Liver (tissue), 8 donors: ENCODE measurements at regions not wholly inside any gene's neighbourhood (a gene's known extent, or its start where the extent isn't known, plus 50 kb on each side); places are given as distances from the start of the nearest gene placed in this dataset.

Experiments used
- DNase-seq: peaks from one replicate; pipeline ENCODE4 v3.0.0-alpha.2; 2017; ENCODE audit warnings: low spot score
- H3K27ac ChIP-seq, 2 donors: one replicate each; pipeline ENCODE4 v1.7.0; 2013; ENCODE audit warnings: inconsistent platforms in 2 of 2, low read length in 2 of 2, control low read depth in 1 of 2, low read depth in 1 of 2, mild to moderate bottlenecking in 1 of 2
- H3K27me3 ChIP-seq, 4 donors: one replicate each; pipeline versions ENCODE4 v1.6.1 to v1.7.0; 2013; ENCODE audit warnings: low read length in 3 of 4, inconsistent platforms in 1 of 4, mild to moderate bottlenecking in 1 of 4, moderate library complexity in 1 of 4; ENCODE audit not compliant: control insufficient read depth in 4 of 4, insufficient read depth in 4 of 4
- H3K36me3 ChIP-seq, 4 donors: one replicate each; pipeline versions ENCODE4 v1.6.1 to v1.7.0; 2013; ENCODE audit warnings: low read length in 3 of 4, mild to moderate bottlenecking in 3 of 4, low read depth in 1 of 4, moderate library complexity in 1 of 4; ENCODE audit not compliant: control insufficient read depth in 4 of 4, insufficient read depth in 3 of 4
- H3K4me1 ChIP-seq, 4 donors: one replicate each; pipeline versions ENCODE4 v1.6.1 to v1.7.0; 2013; ENCODE audit warnings: low read length in 3 of 4, mild to moderate bottlenecking in 3 of 4, moderate library complexity in 1 of 4; ENCODE audit not compliant: control insufficient read depth in 4 of 4, insufficient read depth in 4 of 4
- H3K4me3 ChIP-seq, 3 donors: one replicate each; pipeline versions ENCODE4 v1.6.1 to v1.7.0; 2013; ENCODE audit warnings: low read length in 3 of 3, control low read depth in 1 of 3, low read depth in 1 of 3, mild to moderate bottlenecking in 1 of 3
- H3K9ac ChIP-seq, 2 donors: one replicate each; pipeline ENCODE4 v1.7.0; 2013; ENCODE audit warnings: low read length in 2 of 2, mild to moderate bottlenecking in 2 of 2, moderate library complexity in 2 of 2, control low read depth in 1 of 2, low read depth in 1 of 2
- H3K9me3 ChIP-seq, 4 donors: one replicate each; pipeline versions ENCODE4 v1.6.1 to v1.7.0; 2013; ENCODE audit warnings: low read length in 3 of 4; ENCODE audit not compliant: control insufficient read depth in 4 of 4
- ATF3 ChIP-seq: IDR thresholded peaks from 2 replicates; pipeline ENCODE4 v1.6.1; 2016; ENCODE audit warnings: antibody characterized with exemption
- CTCF ChIP-seq: fragments of 150-350 bp; IDR thresholded peaks from 2 replicates; pipeline ENCODE4 v1.5.1; 2017; ENCODE audit warnings: improper control_type of control experiment, low read depth, low read length; ENCODE audit not compliant: missing input control
- EGR1 ChIP-seq, 2 donors: IDR thresholded peaks; 2 replicates each; pipeline ENCODE4 v1.6.1; 2016 to 2018; ENCODE audit warnings: antibody characterized with exemption in 2 of 2, low read depth in 2 of 2
- FOXA1 ChIP-seq: IDR thresholded peaks from 2 replicates; pipeline ENCODE4 v1.6.1; 2016; ENCODE audit warnings: antibody characterized with exemption
- FOXA2 ChIP-seq: IDR thresholded peaks from 2 replicates; pipeline ENCODE4 v1.6.1; 2016; ENCODE audit warnings: antibody characterized with exemption
- GABPA ChIP-seq, 2 donors: IDR thresholded peaks in 1 of 2; conservative IDR thresholded peaks in 1 of 2; 2 replicates each; pipeline ENCODE4 v1.6.1; 2016; ENCODE audit warnings: antibody characterized with exemption in 2 of 2, mild to moderate bottlenecking in 1 of 2, moderate library complexity in 1 of 2
- HNF4A ChIP-seq, 2 donors: conservative IDR thresholded peaks; 2 replicates each; pipeline ENCODE4 v1.6.1; 2016; ENCODE audit warnings: antibody characterized with exemption in 2 of 2, mild to moderate bottlenecking in 2 of 2
- HNF4G ChIP-seq: IDR thresholded peaks from 2 replicates; pipeline ENCODE4 v1.6.1; 2016; ENCODE audit warnings: antibody characterized with exemption
- JUND ChIP-seq, 2 donors: IDR thresholded peaks; 2 replicates each; pipeline ENCODE4 v1.6.1; 2016; ENCODE audit warnings: antibody characterized with exemption in 2 of 2
- MAX ChIP-seq: IDR thresholded peaks from 2 replicates; pipeline ENCODE4 v1.6.1; 2016; ENCODE audit warnings: antibody characterized with exemption
- NR2F2 ChIP-seq: IDR thresholded peaks from 2 replicates; pipeline ENCODE4 v1.6.1; 2016; ENCODE audit warnings: antibody characterized with exemption
- RAD21 ChIP-seq, 2 donors: IDR thresholded peaks; 2 replicates each; pipeline ENCODE4 v1.6.1; 2016; ENCODE audit warnings: antibody characterized with exemption in 2 of 2, mild to moderate bottlenecking in 2 of 2
- REST ChIP-seq: IDR thresholded peaks from 2 replicates; pipeline ENCODE4 v1.6.1; 2016; ENCODE audit warnings: antibody characterized with exemption, mild to moderate bottlenecking
- RXRA ChIP-seq, 2 donors: IDR thresholded peaks; 2 replicates each; pipeline ENCODE4 v1.6.1; 2017 to 2018; ENCODE audit warnings: antibody characterized with exemption in 2 of 2, mild to moderate bottlenecking in 1 of 2
- SP1 ChIP-seq: IDR thresholded peaks from 2 replicates; pipeline ENCODE4 v1.6.1; 2018; ENCODE audit warnings: antibody characterized with exemption, mild to moderate bottlenecking
- TAF1 ChIP-seq: conservative IDR thresholded peaks from 2 replicates; pipeline ENCODE4 v1.6.1; 2016; ENCODE audit warnings: antibody characterized with exemption, mild to moderate bottlenecking
- YY1 ChIP-seq: IDR thresholded peaks from 2 replicates; pipeline ENCODE4 v1.6.1; 2016; ENCODE audit warnings: antibody characterized with exemption, mild to moderate bottlenecking
- ZBTB33 ChIP-seq: IDR thresholded peaks from 2 replicates; pipeline ENCODE4 v1.6.1; 2016; ENCODE audit warnings: antibody characterized with exemption
- whole genome bisulfite sequencing: extraction: QIAGEN DNeasy Blood & Tissue Kit; methylation state at CpG from one replicate; pipeline ENCODE4 v1.1.7; 2013; 5-methylcytosine and 5-hydroxymethylcytosine counted together
- donor health status: healthy.
- donor health status: healthy.
- donor health status: healthy.
- donor health status: healthy.
- donor health status: healthy.

- no peak overlapping the region for H3K9ac ChIP-seq
- H3K27me3 ChIP-seq, result no peaks in the 10 kb centered on the region
- TF ChIP-seq ZBTB33 (no peak), JUND (IDR thresholded peaks at IDR 0.05) (no peak), RXRA (IDR thresholded peaks at IDR 0.05) (no peak), YY1 (no peak), NR2F2 (no peak), RAD21 (IDR thresholded peaks at IDR 0.05) (no peak), HNF4A (conservative IDR thresholded peaks at IDR 0.05) (no peak), CTCF (no peak), ATF3 (no peak), REST (no peak), SP1 (no peak), EGR1 (IDR thresholded peaks at IDR 0.05; ENCODE audit: low read depth in 2 of 2) (no peak), MAX (no peak), FOXA1 (no peak), HNF4G (no peak), TAF1 (no peak), GABPA (IDR thresholded peaks at IDR 0.05 in 1 of 2, conservative IDR thresholded peaks at IDR 0.05 in 1 of 2) (no peak), FOXA2 (no peak)
- H3K4me3 ChIP-seq, result no peak overlapping the region
- no peaks in the 10 kb centered on the region for H3K4me1 ChIP-seq
- H3K9me3 ChIP-seq, result peaks cover 0 to 3% (median under 1%) of the 10 kb centered on the region in 4 donors
- no peaks in the 10 kb centered on the region for H3K36me3 ChIP-seq
- DNase-seq, result no peak
- H3K27ac ChIP-seq, result no peak overlapping the region
- WGBS, result 88% methylated on average over 9 of the region's 9 CpGs
These were observed 190.3 kb downstream of the ARL4C start for GRCh38 chr2:234306426-234307173.
